ENCODE measurements at regions not wholly inside any gene's neighbourhood (a gene's known extent, or its start where the extent isn't known, plus 50 kb on each side); places are given as distances from the start of the nearest gene placed in this dataset.
"Not testable (repeated sequence)": the region's sequence is repeated elsewhere in the genome, so short reads cannot be mapped to it uniquely, and the experiment has no call there.

GRCh38 chr13:109999659-110000533 is 213.5 kb upstream of the IRS2 start:
- Mint-ChIP-seq H3K27ac (ENCODE audit: low read depth, unreplicated experiment) (no peak overlapping the region), H3K4me1 (ENCODE audit: insufficient read depth, unreplicated experiment) (peaks cover 37% of the 10 kb centered on the region), H3K27me3 (ENCODE audit: insufficient read depth, unreplicated experiment) (no peaks in the 10 kb centered on the region), H3K9me3 (ENCODE audit: unreplicated experiment) (no peaks in the 10 kb centered on the region), H3K36me3 (ENCODE audit: insufficient read depth, unreplicated experiment) (no peaks in the 10 kb centered on the region), H3K4me3 (ENCODE audit: unreplicated experiment) (no peak overlapping the region)
- no peak for DNase-seq (ENCODE audit: unreplicated experiment)
- ChIA-PET CTCF (interaction anchor here (0.6 to 1.2 kb wide), 5 partner anchors 58 to 1029 kb away, joined by 3 read pairs; no protein-coding TSS in a partner anchor), POLR2A (interaction anchor here (0.6 to 3.1 kb wide), 4 partner anchors 9 to 211 kb away, joined by 3 to 10 read pairs (median 4); no protein-coding TSS in a partner anchor)
- no TSS peak for BruUV-seq (replicated peaks)
- no peak for TF ChIP-seq CTCF (IDR thresholded peaks at IDR 0.05; ENCODE audit: unreplicated experiment)
- intact Hi-C loops (cut with micrococcal nuclease), result loop anchor here (1.0 to 5.0 kb wide), 3 partner anchors 107 to 855 kb away; partner anchors contain the start of gene IRS2

- BruUV-seq (replicated peaks), result no TSS peak
These were observed 212.5 kb upstream of the IRS2 start for GRCh38 chr13:109998684-109999533.

GRCh38 chr13:109998037-109998436 is 211.7 kb upstream of the IRS2 start:
- H3K9me3 Mint-ChIP-seq (ENCODE audit: unreplicated experiment), result no peaks in the 10 kb centered on the region
- CTCF ChIA-PET, result interaction anchor here (0.7 kb wide), 1 partner anchor 121 kb away, joined by 3 read pairs; no protein-coding TSS in a partner anchor
- DNase-seq (ENCODE audit: unreplicated experiment), result no peak

More at GRCh38 chr13:109998684-109999533, 212.5 kb upstream of the IRS2 start:
- DNase-seq (ENCODE audit: unreplicated experiment), result peak; percentile 95
- no peaks in the 10 kb centered on the region for H3K27me3 Mint-ChIP-seq (ENCODE audit: insufficient read depth, unreplicated experiment)
- POLR2A ChIA-PET, result interaction anchor here (0.7 to 3.1 kb wide), 5 partner anchors 10 to 914 kb away, joined by 3 to 10 read pairs (median 3); no protein-coding TSS in a partner anchor
- no peaks in the 10 kb centered on the region for H3K9me3 Mint-ChIP-seq (ENCODE audit: unreplicated experiment)
- peak; percentile 14 for TF ChIP-seq CTCF (IDR thresholded peaks at IDR 0.05; ENCODE audit: unreplicated experiment)
- CTCF ChIA-PET, result interaction anchor here (0.6 to 1.2 kb wide), 8 partner anchors 8 to 254 kb away, joined by 3 to 4 read pairs (median 3); no protein-coding TSS in a partner anchor
- intact Hi-C loops (cut with micrococcal nuclease), result loop anchor here (1.0 to 5.0 kb wide), 3 partner anchors 108 to 854 kb away; partner anchors contain the start of gene IRS2
- H3K36me3 Mint-ChIP-seq (ENCODE audit: insufficient read depth, unreplicated experiment), result no peaks in the 10 kb centered on the region
- peak overlapping the region; percentile 29 for H3K27ac Mint-ChIP-seq (ENCODE audit: low read depth, unreplicated experiment)
- H3K4me3 Mint-ChIP-seq (ENCODE audit: unreplicated experiment), result no peak overlapping the region
- peaks cover 37% of the 10 kb centered on the region for H3K4me1 Mint-ChIP-seq (ENCODE audit: insufficient read depth, unreplicated experiment)

GRCh38 chr13:109997056-109997595 is 210.7 kb upstream of the IRS2 start:
- not testable (repeated sequence) for BruUV-seq (replicated peaks); H3K4me3 Mint-ChIP-seq (ENCODE audit: unreplicated experiment); H3K36me3 Mint-ChIP-seq (ENCODE audit: insufficient read depth, unreplicated experiment); DNase-seq (ENCODE audit: unreplicated experiment); H3K9me3 Mint-ChIP-seq (ENCODE audit: unreplicated experiment); H3K27me3 Mint-ChIP-seq (ENCODE audit: insufficient read depth, unreplicated experiment); H3K27ac Mint-ChIP-seq (ENCODE audit: low read depth, unreplicated experiment)
- H3K4me1 Mint-ChIP-seq (ENCODE audit: insufficient read depth, unreplicated experiment), result peaks cover 35% of the 10 kb centered on the region
- ChIA-PET POLR2A (interaction anchor here (1.0 kb wide), 1 partner anchor 210 kb away, joined by 3 read pairs; no protein-coding TSS in a partner anchor), CTCF (interaction anchor here (0.6 kb wide), 1 partner anchor 13 kb away, joined by 3 read pairs; no protein-coding TSS in a partner anchor)
- intact Hi-C loops (cut with micrococcal nuclease), result loop anchor here (5.0 kb wide), 1 partner anchor 110 kb away; no protein-coding TSS in a partner anchor

More at GRCh38 chr13:109998037-109998436, 211.7 kb upstream of the IRS2 start:
- no peak for TF ChIP-seq CTCF (IDR thresholded peaks at IDR 0.05; ENCODE audit: unreplicated experiment)
- Mint-ChIP-seq H3K36me3 (ENCODE audit: insufficient read depth, unreplicated experiment) (no peaks in the 10 kb centered on the region), H3K4me1 (ENCODE audit: insufficient read depth, unreplicated experiment) (peaks cover 37% of the 10 kb centered on the region), H3K27me3 (ENCODE audit: insufficient read depth, unreplicated experiment) (no peaks in the 10 kb centered on the region), H3K4me3 (ENCODE audit: unreplicated experiment) (no peak overlapping the region), H3K27ac (ENCODE audit: low read depth, unreplicated experiment) (peak overlapping the region; percentile 29)
- intact Hi-C loops (cut with micrococcal nuclease), result loop anchor here (2.0 to 5.0 kb wide), 2 partner anchors 109 to 211 kb away; partner anchors contain the start of gene IRS2
- POLR2A ChIA-PET, result interaction anchor here (0.6 to 0.9 kb wide), 2 partner anchors 17 to 189 kb away, joined by 3 to 4 read pairs; no protein-coding TSS in a partner anchor
- no TSS peak for BruUV-seq (replicated peaks)

Data from MCF 10A (cell line).